ENCODE measurements at regions not wholly inside any gene's neighbourhood (a gene's known extent, or its start where the extent isn't known, plus 50 kb on each side); places are given as distances from the start of the nearest gene placed in this dataset.

- Mint-ChIP-seq H3K27me3 (peaks cover 15 to 31% (median 20%) of the 10 kb centered on the region in 3 donors), H3K36me3 (peaks cover 0 to 13% of the 10 kb centered on the region in 2 donors), H3K4me1 (no peaks in the 10 kb centered on the region), H3K9me3 (peaks cover 10 to 22% (median 14%) of the 10 kb centered on the region in 7 donors), H3K27ac (no peak overlapping the region), H3K4me3 (no peak overlapping the region)
- no peak for ATAC-seq (ENCODE audit: low read depth in 2 of 2)
- DNase-seq = no peak
These were observed 73.9 kb downstream of the TMEM130 start for GRCh38 chr7:98795741-98796493.

Data from naive B cell (primary cell).